Lower leg skin (tissue), 3 donors: ENCODE measurements at regions not wholly inside any gene's neighbourhood (a gene's known extent, or its start where the extent isn't known, plus 50 kb on each side); places are given as distances from the start of the nearest gene placed in this dataset.

ENCODE experiments used
- POLR2A ChIP-seq, 2 donors: fragments of 450-650 bp; IDR thresholded peaks; one replicate each; pipeline ENCODE4 v1.6.1; 2016 to 2017; ENCODE audit warnings: antibody characterized with exemption in 2 of 2, mild to moderate bottlenecking in 1 of 2, moderate library complexity in 1 of 2
- TF ChIP-seq, protein P1 (sequence below), 3 donors: fragments of 450-650 bp; IDR thresholded peaks; one replicate each; pipeline ENCODE4 v1.5.1; 2016; ENCODE audit warnings: antibody characterized with exemption in 3 of 3, mild to moderate bottlenecking in 3 of 3, moderate library complexity in 2 of 3

DNA sequence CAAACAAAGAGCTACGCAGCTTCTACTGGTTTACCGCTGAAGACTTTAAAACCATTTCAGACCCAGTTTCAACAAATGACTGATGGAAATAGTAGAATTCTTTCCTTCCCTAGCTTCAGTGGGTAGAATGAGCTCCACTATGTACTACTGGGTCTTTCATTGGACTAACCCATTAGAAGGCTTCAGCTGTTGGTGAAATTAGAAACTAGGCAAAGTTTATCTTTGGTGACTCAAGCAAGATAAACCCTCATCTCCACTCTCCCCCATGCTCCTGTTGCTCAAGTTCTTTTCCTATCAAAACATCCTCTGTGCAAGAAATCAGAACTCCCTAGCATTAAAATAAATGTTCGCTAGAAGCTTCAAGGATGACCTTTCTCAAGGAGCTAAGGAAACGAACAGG lies 159.2 kb downstream of the PAWR start:
- TF ChIP-seq, protein P1, sequence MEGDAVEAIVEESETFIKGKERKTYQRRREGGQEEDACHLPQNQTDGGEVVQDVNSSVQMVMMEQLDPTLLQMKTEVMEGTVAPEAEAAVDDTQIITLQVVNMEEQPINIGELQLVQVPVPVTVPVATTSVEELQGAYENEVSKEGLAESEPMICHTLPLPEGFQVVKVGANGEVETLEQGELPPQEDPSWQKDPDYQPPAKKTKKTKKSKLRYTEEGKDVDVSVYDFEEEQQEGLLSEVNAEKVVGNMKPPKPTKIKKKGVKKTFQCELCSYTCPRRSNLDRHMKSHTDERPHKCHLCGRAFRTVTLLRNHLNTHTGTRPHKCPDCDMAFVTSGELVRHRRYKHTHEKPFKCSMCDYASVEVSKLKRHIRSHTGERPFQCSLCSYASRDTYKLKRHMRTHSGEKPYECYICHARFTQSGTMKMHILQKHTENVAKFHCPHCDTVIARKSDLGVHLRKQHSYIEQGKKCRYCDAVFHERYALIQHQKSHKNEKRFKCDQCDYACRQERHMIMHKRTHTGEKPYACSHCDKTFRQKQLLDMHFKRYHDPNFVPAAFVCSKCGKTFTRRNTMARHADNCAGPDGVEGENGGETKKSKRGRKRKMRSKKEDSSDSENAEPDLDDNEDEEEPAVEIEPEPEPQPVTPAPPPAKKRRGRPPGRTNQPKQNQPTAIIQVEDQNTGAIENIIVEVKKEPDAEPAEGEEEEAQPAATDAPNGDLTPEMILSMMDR (IDR thresholded peaks at IDR 0.05), result no peak
- no peak for TF ChIP-seq POLR2A (IDR thresholded peaks at IDR 0.05)
